ENCODE measurements at regions not wholly inside any gene's neighbourhood (a gene's known extent, or its start where the extent isn't known, plus 50 kb on each side); places are given as distances from the start of the nearest gene placed in this dataset.

GRCh38 chr5:60248901-60249300, 355.4 kb upstream of the PDE4D start:
- no peak for DNase-seq (ENCODE audit: low read depth)
- TF ChIP-seq, protein P1, sequence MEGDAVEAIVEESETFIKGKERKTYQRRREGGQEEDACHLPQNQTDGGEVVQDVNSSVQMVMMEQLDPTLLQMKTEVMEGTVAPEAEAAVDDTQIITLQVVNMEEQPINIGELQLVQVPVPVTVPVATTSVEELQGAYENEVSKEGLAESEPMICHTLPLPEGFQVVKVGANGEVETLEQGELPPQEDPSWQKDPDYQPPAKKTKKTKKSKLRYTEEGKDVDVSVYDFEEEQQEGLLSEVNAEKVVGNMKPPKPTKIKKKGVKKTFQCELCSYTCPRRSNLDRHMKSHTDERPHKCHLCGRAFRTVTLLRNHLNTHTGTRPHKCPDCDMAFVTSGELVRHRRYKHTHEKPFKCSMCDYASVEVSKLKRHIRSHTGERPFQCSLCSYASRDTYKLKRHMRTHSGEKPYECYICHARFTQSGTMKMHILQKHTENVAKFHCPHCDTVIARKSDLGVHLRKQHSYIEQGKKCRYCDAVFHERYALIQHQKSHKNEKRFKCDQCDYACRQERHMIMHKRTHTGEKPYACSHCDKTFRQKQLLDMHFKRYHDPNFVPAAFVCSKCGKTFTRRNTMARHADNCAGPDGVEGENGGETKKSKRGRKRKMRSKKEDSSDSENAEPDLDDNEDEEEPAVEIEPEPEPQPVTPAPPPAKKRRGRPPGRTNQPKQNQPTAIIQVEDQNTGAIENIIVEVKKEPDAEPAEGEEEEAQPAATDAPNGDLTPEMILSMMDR (IDR thresholded peaks at IDR 0.05; ENCODE audit: insufficient read depth, low read depth, low read length, missing control alignments): no peak
- H3K4me3 ChIP-seq (ENCODE audit: low read length): no peak overlapping the region

- DNase-seq (ENCODE audit: low read depth): no peak
These were observed 350.2 kb upstream of the PDE4D start for GRCh38 chr5:60243713-60244112.

GRCh38 chr5:60232036-60232795, 338.7 kb upstream of the PDE4D start:
- no peak for DNase-seq (ENCODE audit: low read depth)
- H3K4me3 ChIP-seq (ENCODE audit: low read length): no peak overlapping the region
- TF ChIP-seq, protein P1 (IDR thresholded peaks at IDR 0.05; ENCODE audit: insufficient read depth, low read depth, low read length, missing control alignments): no peak

More at GRCh38 chr5:60243713-60244112, 350.2 kb upstream of the PDE4D start:
- no peak overlapping the region for H3K4me3 ChIP-seq (ENCODE audit: low read length)
- TF ChIP-seq, protein P1 (IDR thresholded peaks at IDR 0.05; ENCODE audit: insufficient read depth, low read depth, low read length, missing control alignments): no peak

GRCh38 chr5:60230456-60230855, 336.9 kb upstream of the PDE4D start:
- DNase-seq (ENCODE audit: low read depth): no peak
- TF ChIP-seq, protein P1 (IDR thresholded peaks at IDR 0.05; ENCODE audit: insufficient read depth, low read depth, low read length, missing control alignments): no peak

DNA sequence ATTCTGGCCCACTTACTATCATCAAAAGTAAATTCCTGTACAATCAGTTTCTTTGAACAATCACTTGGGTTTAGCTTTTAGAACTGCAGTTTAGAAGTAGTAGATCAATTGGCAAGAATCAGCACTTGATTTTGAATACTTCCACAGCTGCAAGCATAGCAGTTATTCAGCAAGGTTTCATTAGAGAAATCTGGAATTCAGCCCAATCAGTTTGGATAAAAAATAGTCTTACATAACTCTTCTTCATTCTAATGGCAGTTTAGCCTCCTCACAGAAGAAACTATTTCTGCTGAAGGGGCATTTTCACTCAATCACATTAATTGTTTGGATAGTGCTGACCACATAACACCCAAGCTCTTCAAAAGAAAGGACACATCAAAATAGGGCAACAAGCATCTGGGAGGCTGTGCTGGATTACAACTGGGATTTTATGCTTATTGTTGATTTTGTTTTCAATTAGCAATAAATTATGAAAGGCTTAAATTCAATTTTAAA, 336.2 kb upstream of the PDE4D start:
- H3K4me3 ChIP-seq (ENCODE audit: low read length): no peak overlapping the region
- TF ChIP-seq, protein P1 (IDR thresholded peaks at IDR 0.05; ENCODE audit: insufficient read depth, low read depth, low read length, missing control alignments): no peak
- no peak for DNase-seq (ENCODE audit: low read depth)

More at GRCh38 chr5:60230456-60230855, 336.9 kb upstream of the PDE4D start:
- H3K4me3 ChIP-seq (ENCODE audit: low read length): no peak overlapping the region

DNA sequence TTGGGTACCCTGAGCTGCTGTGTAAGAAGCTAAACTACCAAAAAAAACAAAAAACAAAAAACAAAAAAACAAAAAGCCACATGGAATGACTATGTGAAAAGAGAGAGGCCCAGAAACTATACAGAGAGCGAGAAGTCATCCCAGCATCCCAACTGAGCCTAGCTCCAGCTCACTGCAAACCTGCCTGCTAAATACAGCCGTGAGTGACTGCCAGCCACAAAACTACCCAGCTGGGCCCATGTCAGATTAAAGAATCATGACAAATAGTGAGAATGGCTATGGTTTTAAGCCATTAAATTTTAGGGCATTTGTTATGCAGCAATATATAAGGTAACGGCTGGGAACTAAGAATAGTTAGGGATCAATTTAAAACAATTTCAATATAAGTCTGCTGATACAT, 335.1 kb upstream of the PDE4D start:
- DNase-seq (ENCODE audit: low read depth): no peak
- TF ChIP-seq, protein P1 (IDR thresholded peaks at IDR 0.05; ENCODE audit: insufficient read depth, low read depth, low read length, missing control alignments): no peak
- H3K4me3 ChIP-seq (ENCODE audit: low read length): no peak overlapping the region

DNA sequence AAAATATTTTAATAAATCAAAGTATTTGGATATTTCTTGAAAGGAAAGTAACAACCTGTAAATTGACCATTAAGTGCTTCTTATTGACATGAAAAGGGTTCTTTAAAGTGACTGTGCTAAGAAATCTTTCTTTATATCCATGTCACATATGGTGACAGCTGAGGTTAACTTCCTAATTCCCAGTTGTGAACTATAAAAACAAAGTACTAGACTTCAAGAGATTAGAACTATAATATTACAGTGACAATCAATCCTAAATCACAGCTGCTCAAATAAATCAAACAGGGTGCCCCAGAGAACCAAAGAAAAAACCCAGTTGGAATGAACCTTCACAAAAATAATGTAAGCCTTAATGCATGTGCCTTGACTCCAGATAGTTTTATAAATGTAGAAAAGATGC, 332.6 kb upstream of the PDE4D start:
- DNase-seq (ENCODE audit: low read depth): no peak
- TF ChIP-seq, protein P1 (IDR thresholded peaks at IDR 0.05; ENCODE audit: insufficient read depth, low read depth, low read length, missing control alignments): no peak
- no peak overlapping the region for H3K4me3 ChIP-seq (ENCODE audit: low read length)
